ENCODE measurements at regions not wholly inside any gene's neighbourhood (a gene's known extent, or its start where the extent isn't known, plus 50 kb on each side); places are given as distances from the start of the nearest gene placed in this dataset.

DNA sequence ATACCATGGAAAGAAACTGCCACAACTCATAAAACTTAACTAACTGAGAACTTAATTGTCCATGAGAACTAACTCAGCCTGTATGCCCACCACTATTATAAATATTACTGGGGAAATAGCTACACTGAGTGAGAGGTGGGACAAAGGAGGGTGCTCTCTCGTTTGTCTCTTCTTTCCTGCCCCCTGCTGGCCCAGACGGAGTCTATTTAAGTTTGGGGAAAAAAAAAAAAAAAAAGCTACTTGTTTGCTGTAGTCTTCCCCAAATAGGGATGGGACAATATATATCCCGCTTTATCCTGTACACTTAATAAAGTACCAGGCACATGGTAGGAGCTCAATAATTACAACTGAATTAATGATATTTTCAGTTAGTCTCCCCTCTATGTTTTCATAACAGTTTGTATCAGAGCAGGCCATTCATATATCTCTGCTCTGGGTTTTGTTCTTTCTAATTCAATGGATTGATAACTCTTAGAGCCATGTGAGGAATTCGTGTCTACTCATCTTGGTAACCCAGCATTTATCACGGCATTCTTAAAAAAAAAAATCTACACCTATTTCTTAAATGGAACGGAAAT, 647.6 kb upstream of the PKDCC start:
- no peak for TF ChIP-seq POLR2A (IDR thresholded peaks at IDR 0.05)
- TF ChIP-seq, protein P1, sequence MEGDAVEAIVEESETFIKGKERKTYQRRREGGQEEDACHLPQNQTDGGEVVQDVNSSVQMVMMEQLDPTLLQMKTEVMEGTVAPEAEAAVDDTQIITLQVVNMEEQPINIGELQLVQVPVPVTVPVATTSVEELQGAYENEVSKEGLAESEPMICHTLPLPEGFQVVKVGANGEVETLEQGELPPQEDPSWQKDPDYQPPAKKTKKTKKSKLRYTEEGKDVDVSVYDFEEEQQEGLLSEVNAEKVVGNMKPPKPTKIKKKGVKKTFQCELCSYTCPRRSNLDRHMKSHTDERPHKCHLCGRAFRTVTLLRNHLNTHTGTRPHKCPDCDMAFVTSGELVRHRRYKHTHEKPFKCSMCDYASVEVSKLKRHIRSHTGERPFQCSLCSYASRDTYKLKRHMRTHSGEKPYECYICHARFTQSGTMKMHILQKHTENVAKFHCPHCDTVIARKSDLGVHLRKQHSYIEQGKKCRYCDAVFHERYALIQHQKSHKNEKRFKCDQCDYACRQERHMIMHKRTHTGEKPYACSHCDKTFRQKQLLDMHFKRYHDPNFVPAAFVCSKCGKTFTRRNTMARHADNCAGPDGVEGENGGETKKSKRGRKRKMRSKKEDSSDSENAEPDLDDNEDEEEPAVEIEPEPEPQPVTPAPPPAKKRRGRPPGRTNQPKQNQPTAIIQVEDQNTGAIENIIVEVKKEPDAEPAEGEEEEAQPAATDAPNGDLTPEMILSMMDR (IDR thresholded peaks at IDR 0.05): no peak

Data from uterus (tissue), 2 donors.